AG04449 (cell line): ENCODE measurements at regions not wholly inside any gene's neighbourhood (a gene's known extent, or its start where the extent isn't known, plus 50 kb on each side); places are given as distances from the start of the nearest gene placed in this dataset.
"Not testable (repeated sequence)": the region's sequence is repeated elsewhere in the genome, so short reads cannot be mapped to it uniquely, and the experiment has no call there.

Source experiments
- CTCF ChIA-PET: fragments of 350-600 bp; formaldehyde crosslinking; extraction: SDS; loops from one replicate; lab custom pipeline; 2021; ENCODE audit warnings: antibody characterized with exemption; lab: Yijun Ruan, JAX
- POLR2A ChIA-PET: fragments of 400-600, 350-600 bp; formaldehyde crosslinking; extraction: SDS; loops from one replicate; lab custom pipeline; 2020; ENCODE audit warnings: antibody characterized with exemption, inconsistent platforms; lab: Yijun Ruan, JAX
- DNase-seq: peaks from one replicate; pipeline ENCODE4 v3.0.0-alpha.2; 2010; ENCODE audit warnings: low read depth, low spot score
- H3K4me3 ChIP-seq: 2 replicates; pipeline ENCODE4 v1.5.1; 2011; ENCODE audit warnings: low read depth, mild to moderate bottlenecking, control low read depth, low read length
- CTCF ChIP-seq: IDR thresholded peaks from one replicate; pipeline ENCODE4 v1.5.1; 2011; ENCODE audit warnings: mild to moderate bottlenecking, moderate library complexity, low read length, control low read depth, inconsistent platforms; ENCODE audit not compliant: insufficient read depth; ENCODE audit errors: missing control alignments

- CTCF ChIA-PET = no interaction called here
- H3K4me3 ChIP-seq = no peak overlapping the region
- DNase-seq = no peak
- POLR2A ChIA-PET = no interaction called here
- TF ChIP-seq CTCF = no peak
Observed at GRCh38 chr15:77895742-77896141, 181.8 kb downstream of the TBC1D2B start.

- CTCF ChIA-PET, POLR2A ChIA-PET, DNase-seq, H3K4me3 ChIP-seq: not testable (repeated sequence)
Observed at GRCh38 chr15:77895145-77895544, 182.4 kb downstream of the TBC1D2B start.

GRCh38 chr15:77893671-77894640 lies 183.6 kb downstream of the TBC1D2B start:
- POLR2A ChIA-PET, H3K4me3 ChIP-seq, DNase-seq: not testable (repeated sequence)
- CTCF ChIA-PET = interaction anchor here (1.1 to 1.7 kb wide), 2 partner anchors 8 to 10 kb away, joined by 3 to 10 read pairs; no protein-coding TSS in a partner anchor

- CTCF ChIA-PET = interaction anchor here (1.7 kb wide), 2 partner anchors 8 to 12 kb away, joined by 7 to 10 read pairs; no protein-coding TSS in a partner anchor
- H3K4me3 ChIP-seq, DNase-seq, POLR2A ChIA-PET: not testable (repeated sequence)
Observed at GRCh38 chr15:77893246-77893645, 184.3 kb downstream of the TBC1D2B start.

- H3K4me3 ChIP-seq = no peak overlapping the region
- no peak for TF ChIP-seq CTCF
- ChIA-PET CTCF (interaction anchor here (1.7 kb wide), 2 partner anchors 9 to 13 kb away, joined by 7 to 10 read pairs; no protein-coding TSS in a partner anchor), POLR2A (no interaction called here)
- DNase-seq = no peak
Observed at GRCh38 chr15:77892335-77892734, 185.2 kb downstream of the TBC1D2B start.

GRCh38 chr15:77891862-77892261 lies 185.6 kb downstream of the TBC1D2B start:
- DNase-seq, H3K4me3 ChIP-seq, POLR2A ChIA-PET: not testable (repeated sequence)
- CTCF ChIA-PET = interaction anchor here (1.7 kb wide), 2 partner anchors 10 to 13 kb away, joined by 7 to 10 read pairs; no protein-coding TSS in a partner anchor

- POLR2A ChIA-PET, DNase-seq, H3K4me3 ChIP-seq: not testable (repeated sequence)
- CTCF ChIA-PET = interaction anchor here (0.9 kb wide), 1 partner anchor 218 kb away, joined by 3 read pairs; no protein-coding TSS in a partner anchor
Observed at GRCh38 chr15:77890911-77891801, 186.4 kb downstream of the TBC1D2B start.

- CTCF ChIA-PET = interaction anchor here (0.9 to 1.2 kb wide), 2 partner anchors 20 to 219 kb away, joined by 3 read pairs; no protein-coding TSS in a partner anchor
- POLR2A ChIA-PET, DNase-seq, H3K4me3 ChIP-seq: not testable (repeated sequence)
Observed at GRCh38 chr15:77889828-77890725, 187.4 kb downstream of the TBC1D2B start.
